ENCODE measurements at regions not wholly inside any gene's neighbourhood (a gene's known extent, or its start where the extent isn't known, plus 50 kb on each side); places are given as distances from the start of the nearest gene placed in this dataset.

GRCh38 chr10:131554821-131555220 lies 243.3 kb upstream of the TCERG1L start:
- no peak for TF ChIP-seq CTCF (IDR thresholded peaks at IDR 0.05; ENCODE audit: poor library complexity, severe bottlenecking)
- no peak for TF ChIP-seq POLR2AphosphoS5 (IDR thresholded peaks at IDR 0.05)
